ENCODE measurements at regions not wholly inside any gene's neighbourhood (a gene's known extent, or its start where the extent isn't known, plus 50 kb on each side); places are given as distances from the start of the nearest gene placed in this dataset.

DNA sequence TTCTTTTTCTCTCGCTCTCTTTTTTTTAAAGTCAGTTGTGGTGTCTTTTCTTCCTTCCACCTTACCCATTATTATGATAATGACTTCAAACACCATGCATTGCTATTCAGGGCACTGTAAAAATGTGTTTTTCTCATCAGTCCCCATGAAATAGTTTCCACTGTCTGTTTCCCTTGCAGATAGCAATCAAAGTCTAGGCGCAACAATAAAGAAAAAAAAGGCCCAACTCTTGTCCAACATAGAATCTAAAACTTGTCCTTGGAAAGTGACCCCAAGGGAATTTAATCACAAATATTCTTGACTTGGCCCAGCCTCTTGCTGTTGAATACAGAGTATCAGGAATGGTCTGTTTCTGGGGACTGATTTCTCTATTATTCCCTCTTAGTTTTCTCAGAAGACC lies 382.5 kb downstream of the PLPP3 start:
- in situ Hi-C loops (cut with HindIII; ENCODE audit: low sequenced_read_pairs), result no loop called here

DNA sequence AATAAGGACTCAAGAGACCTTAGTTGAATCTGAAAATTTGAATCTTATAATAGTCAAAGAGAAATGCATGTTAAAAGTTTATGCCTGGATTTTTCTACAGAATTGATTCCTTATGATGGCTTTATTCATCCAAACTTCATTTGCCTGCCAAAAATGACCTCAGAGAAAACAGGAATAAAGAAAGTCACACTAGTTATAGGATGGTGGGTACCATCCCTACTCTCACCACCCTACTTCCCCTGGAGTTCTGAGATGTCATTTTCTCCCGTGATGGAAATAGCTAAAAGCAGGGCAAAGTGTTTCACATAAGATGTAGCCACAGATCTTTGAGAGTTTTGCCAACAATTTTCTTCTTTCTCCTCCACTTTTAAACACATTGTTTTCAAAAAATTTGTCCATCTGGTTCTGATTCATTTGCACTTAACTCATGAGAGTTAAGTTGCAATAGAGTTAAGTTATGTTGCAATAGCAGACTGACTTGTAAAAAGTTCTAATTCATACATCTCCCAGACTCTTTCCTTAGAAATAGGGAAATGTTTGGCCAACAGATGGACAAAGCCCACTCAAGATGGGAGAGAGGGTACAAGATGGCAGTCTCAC lies 384.6 kb downstream of the PLPP3 start:
- in situ Hi-C loops (cut with HindIII; ENCODE audit: low sequenced_read_pairs), result no loop called here

DNA sequence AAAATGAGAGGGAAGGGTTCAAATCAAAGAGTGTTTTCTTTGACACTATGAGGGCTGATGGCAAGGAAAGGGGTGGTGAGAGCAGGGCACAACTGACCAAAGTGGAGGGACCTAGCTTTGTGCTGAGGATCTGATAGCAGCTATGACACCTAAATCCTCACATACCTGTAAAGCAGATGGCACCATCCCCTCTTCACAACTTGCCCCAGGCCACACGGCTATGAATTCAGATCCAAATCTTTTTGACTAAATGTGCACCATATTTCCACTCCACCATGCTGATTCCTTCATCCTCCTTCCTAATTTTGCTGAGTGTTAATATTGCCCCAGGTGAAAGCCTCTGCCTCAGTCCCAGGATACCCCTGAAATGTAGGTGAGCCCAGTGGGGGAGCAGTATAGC lies 385.7 kb downstream of the PLPP3 start:
- in situ Hi-C loops (cut with HindIII; ENCODE audit: low sequenced_read_pairs), result no loop called here

DNA sequence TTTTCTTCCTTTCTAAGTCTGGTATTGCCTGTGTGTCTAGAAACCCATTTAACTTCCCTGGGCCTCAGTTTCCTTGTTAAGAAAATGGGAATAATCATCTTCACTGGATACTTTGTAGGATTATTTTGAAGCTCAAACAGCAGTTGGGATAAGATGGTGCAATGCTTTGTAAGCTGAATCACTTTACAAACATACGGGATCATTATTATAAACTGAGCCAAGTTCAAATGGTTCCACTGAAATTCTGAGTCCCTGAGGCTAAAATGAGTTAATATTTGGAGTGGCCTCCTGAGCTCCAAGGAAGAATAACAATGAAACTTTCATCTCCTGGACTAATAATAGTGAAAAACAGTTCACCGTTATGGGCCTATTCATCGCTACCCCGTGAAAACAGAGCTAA lies 388.0 kb downstream of the PLPP3 start:
- in situ Hi-C loops (cut with HindIII; ENCODE audit: low sequenced_read_pairs), result no loop called here

- in situ Hi-C loops (cut with HindIII; ENCODE audit: low sequenced_read_pairs), result no loop called here
Measured at GRCh38 chr1:56190806-56191365, 388.5 kb downstream of the PLPP3 start.

- in situ Hi-C loops (cut with HindIII; ENCODE audit: low sequenced_read_pairs), result no loop called here
Measured at GRCh38 chr1:56189946-56190805, 389.2 kb downstream of the PLPP3 start.

DNA sequence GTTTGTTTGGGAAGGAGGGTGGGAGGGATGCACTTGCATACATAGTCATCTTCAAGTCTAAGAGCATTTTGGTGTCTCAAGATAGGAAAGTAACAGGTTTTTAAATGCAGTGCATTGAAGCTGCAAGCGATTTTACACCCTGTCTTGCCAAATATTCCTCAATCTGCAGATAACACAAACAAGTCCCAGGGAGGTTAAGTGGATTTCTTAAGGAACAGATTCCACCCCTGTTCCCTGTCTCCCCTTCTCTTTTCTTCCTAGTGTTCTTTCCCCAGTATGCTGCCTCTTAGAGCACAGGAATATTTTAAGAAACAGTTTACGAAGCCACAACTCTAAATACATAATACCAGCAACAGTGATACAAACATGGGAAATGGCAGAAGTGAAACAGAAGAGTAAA lies 389.9 kb downstream of the PLPP3 start:
- in situ Hi-C loops (cut with HindIII; ENCODE audit: low sequenced_read_pairs), result no loop called here

GRCh38 chr1:56188855-56189254 lies 390.5 kb downstream of the PLPP3 start:
- in situ Hi-C loops (cut with HindIII; ENCODE audit: low sequenced_read_pairs), result no loop called here

GRCh38 chr1:56188221-56188620 lies 391.1 kb downstream of the PLPP3 start:
- in situ Hi-C loops (cut with HindIII; ENCODE audit: low sequenced_read_pairs), result no loop called here

GRCh38 chr1:56187405-56187804 lies 392.0 kb downstream of the PLPP3 start:
- in situ Hi-C loops (cut with HindIII; ENCODE audit: low sequenced_read_pairs), result no loop called here

DNA sequence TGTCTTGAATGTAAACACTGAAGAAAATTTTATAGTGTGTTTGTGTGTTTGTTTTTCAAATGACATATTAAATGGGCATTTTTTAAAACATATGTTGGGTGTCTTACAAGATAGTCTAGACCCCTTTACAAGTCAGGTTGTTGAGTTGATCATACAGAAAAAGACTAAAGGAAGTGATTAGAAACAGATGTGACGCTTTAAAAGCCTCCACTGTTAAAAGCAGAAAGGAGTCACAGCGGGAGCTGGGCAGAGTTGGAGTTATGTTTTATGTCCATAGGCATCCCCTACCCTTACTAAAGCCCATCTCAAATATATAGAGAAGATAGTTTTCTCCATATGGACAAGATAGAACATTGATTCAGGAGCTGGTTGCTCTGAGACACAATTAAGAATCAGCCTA lies 393.9 kb downstream of the PLPP3 start:
- in situ Hi-C loops (cut with HindIII; ENCODE audit: low sequenced_read_pairs), result no loop called here

- in situ Hi-C loops (cut with HindIII; ENCODE audit: low sequenced_read_pairs), result no loop called here
Measured at GRCh38 chr1:56183151-56183550, 396.2 kb downstream of the PLPP3 start.

DNA sequence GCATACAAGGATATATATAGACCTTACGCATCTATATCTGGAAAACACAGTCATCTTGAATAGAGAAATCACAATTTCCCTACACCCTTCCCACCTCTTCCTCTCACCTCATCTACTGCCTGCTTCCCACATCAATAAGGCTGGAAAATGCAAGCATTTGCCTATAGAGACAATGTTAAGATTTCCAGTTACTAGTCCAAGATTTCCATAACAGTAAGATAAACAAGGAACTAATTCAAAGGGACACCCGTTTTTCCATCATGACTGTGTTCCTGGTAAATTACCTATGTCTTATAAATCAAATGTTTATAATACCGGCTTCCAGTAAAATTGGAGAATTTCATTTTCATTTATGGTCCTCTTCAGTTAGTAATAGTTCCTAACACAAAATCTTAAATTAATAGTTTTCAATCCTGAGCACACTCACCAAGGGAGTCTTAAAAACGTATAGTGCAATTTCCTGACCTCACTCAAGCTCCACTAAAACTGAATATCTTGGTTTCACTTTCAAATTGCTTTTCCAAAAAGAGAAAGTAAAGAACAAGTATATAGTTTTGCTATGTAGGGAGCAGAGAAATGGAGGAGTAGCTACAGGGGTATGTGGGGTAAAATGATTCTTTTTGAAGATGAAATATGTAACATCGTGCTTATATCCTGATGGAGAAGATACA lies 398.7 kb downstream of the PLPP3 start:
- in situ Hi-C loops (cut with HindIII; ENCODE audit: low sequenced_read_pairs), result no loop called here

DNA sequence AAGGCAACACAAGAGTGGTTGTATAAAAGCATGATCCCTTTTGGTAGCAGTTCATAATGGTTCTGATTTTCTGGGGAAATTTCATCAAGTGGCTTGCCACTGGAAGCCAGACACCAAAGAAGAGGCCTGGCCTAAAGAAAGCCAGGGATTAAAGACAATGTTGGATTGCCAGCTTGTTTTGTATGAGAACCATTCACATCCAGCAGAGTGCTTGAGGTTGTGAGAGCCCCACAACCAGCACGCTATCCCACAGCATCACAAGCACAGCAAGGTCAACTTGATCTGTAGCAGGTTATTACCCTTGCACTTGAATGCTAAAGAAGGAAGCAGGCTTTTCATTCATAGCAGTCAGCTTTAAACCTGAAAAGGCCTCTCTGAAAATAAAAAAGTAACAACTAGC lies 399.8 kb downstream of the PLPP3 start:
- in situ Hi-C loops (cut with HindIII; ENCODE audit: low sequenced_read_pairs), result no loop called here

DNA sequence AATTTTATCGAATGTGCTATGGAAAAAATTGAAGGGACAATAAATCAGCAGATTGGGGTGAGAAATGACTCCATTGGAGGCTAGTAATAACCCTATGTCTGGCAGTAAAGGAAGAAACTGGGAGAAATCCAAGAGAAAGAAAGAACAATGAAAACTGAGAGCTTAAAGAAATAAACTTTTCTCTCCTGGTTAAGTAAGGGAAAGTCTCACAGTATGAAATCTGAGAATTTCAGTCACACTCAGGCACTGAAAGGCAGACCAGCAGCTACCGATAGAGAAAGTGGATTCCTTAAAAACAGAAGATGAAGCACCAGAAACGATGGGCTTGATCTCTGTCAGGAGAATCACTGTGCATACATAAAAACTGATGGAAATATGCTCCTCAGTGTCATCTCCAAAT lies 404.2 kb downstream of the PLPP3 start:
- in situ Hi-C loops (cut with HindIII; ENCODE audit: low sequenced_read_pairs), result no loop called here

- in situ Hi-C loops (cut with HindIII; ENCODE audit: low sequenced_read_pairs), result no loop called here
Measured at GRCh38 chr1:56174176-56174885, 405.0 kb downstream of the PLPP3 start.

DNA sequence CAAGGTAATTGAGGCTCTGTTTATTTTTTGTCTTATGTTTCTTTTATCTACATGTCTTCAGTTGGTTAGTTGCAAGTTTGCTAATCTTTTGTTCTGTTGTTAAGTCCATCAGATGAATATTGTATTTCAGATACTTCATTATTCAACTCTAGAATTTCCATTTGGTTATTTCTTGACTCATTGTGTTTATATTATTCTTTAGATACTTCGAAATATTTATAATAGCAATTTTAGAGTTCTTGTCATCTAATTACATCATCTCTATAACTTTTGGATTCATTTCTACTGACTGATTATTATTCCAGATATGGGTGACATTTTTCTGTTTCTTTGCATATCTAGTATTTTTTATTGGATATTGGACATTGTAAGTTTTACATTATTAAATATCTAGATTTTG lies 405.6 kb downstream of the PLPP3 start:
- in situ Hi-C loops (cut with HindIII; ENCODE audit: low sequenced_read_pairs), result no loop called here

- in situ Hi-C loops (cut with HindIII; ENCODE audit: low sequenced_read_pairs), result no loop called here
Measured at GRCh38 chr1:56171670-56172069, 407.7 kb downstream of the PLPP3 start.

DNA sequence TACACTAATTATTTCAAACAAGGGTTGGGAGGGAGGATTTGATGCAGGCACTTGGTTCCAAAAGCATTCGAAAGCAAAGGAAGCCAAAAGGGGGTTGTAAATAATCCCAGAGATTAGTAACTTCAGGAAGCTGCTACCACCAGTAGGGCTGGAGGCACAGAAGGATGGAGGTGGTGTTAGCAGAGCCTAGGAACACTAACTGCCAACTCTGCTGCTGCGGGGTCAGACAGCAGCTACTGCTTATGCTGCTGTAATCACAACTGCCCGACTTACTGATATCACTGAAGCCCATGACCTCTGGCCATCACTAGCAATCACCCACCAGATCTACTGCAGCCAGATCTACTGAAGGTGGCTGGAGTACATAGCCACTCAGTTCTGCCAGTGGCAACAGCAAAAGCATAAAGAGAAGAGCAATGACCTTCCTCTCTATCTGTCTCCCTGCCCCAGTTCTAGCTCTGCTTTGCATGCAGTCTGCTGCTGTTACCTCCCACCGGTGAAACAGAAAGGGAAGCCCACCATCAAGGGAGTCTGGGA lies 408.5 kb downstream of the PLPP3 start:
- in situ Hi-C loops (cut with HindIII; ENCODE audit: low sequenced_read_pairs), result no loop called here

GRCh38 chr1:56169856-56170255 lies 409.5 kb downstream of the PLPP3 start:
- in situ Hi-C loops (cut with HindIII; ENCODE audit: low sequenced_read_pairs), result no loop called here

DNA sequence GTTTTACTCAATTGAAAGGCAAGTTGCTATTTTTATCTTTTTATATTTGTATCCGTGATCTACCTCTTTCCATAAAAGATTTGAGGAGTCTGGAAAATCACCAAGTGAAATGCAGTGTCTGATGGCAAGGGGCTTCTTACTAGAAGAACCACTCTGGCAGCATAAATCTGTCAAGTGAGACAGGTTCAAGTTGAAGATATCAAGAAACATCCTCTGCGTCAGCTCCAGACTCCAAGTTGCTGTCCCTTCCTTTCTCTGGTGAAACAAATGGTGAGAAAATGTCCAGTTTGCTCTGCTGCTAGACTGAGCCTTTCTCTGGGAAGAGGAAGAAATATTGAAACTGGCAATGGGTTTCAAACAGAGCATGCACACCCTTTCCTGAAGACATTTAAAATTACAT lies 411.2 kb downstream of the PLPP3 start:
- in situ Hi-C loops (cut with HindIII; ENCODE audit: low sequenced_read_pairs), result no loop called here

Data from DLD1 (cell line).